PC-9 (cell line): ENCODE measurements at regions not wholly inside any gene's neighbourhood (a gene's known extent, or its start where the extent isn't known, plus 50 kb on each side); places are given as distances from the start of the nearest gene placed in this dataset.

Source experiments
- EZH2 ChIP-seq: fragments of 200-600 bp; sonication (generic); IDR thresholded peaks from 2 replicates; pipeline ENCODE4 v1.8.0; 2017; ENCODE audit warnings: antibody characterized with exemption, low read depth
- TF ChIP-seq, protein P1 (sequence below): fragments of 200-600 bp; sonication (generic); conservative IDR thresholded peaks from 2 replicates; pipeline ENCODE4 v1.6.1; 2017; ENCODE audit warnings: mixed run types, antibody characterized with exemption, mild to moderate bottlenecking, moderate library complexity

DNA sequence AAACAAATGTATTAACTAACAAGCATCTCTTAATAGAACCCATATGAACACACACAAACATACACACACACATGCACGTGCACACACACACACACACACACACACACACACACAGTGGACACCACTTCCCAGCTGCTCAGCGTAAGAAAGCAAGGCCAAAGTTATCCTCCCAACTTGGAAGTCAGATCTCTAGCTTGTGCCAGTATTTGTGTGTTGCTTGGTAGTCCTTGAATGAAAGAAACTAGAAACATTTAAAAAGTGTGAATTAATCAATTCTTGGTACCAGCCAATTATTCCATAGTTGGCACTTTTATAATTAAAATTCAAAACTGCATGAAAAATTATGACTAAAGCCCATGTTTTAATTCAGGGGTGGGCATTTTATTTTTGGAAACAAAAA is 178.1 kb downstream of the TMEM161B start:
- TF ChIP-seq, protein P1, sequence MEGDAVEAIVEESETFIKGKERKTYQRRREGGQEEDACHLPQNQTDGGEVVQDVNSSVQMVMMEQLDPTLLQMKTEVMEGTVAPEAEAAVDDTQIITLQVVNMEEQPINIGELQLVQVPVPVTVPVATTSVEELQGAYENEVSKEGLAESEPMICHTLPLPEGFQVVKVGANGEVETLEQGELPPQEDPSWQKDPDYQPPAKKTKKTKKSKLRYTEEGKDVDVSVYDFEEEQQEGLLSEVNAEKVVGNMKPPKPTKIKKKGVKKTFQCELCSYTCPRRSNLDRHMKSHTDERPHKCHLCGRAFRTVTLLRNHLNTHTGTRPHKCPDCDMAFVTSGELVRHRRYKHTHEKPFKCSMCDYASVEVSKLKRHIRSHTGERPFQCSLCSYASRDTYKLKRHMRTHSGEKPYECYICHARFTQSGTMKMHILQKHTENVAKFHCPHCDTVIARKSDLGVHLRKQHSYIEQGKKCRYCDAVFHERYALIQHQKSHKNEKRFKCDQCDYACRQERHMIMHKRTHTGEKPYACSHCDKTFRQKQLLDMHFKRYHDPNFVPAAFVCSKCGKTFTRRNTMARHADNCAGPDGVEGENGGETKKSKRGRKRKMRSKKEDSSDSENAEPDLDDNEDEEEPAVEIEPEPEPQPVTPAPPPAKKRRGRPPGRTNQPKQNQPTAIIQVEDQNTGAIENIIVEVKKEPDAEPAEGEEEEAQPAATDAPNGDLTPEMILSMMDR = no peak
- TF ChIP-seq EZH2 = no peak
